HepG2 (cell line): ENCODE measurements at regions not wholly inside any gene's neighbourhood (a gene's known extent, or its start where the extent isn't known, plus 50 kb on each side); places are given as distances from the start of the nearest gene placed in this dataset.

Experiments
- ATAC-seq: fragments of 200-7000 bp; cut with Tn5 transposase; 3 replicates; pipeline ENCODE4 v1.9.1; 2020; ENCODE audit warnings: mild to moderate bottlenecking, moderate library complexity
- BruUV-seq: library from RNA; stranded (reverse); fragments of 400-500 nt; replicated peaks from 2 replicates; lab custom pipeline; 2021; lab: Mats Ljungman, UMichigan
- CTCF ChIA-PET: fragments of 300-600 bp; formaldehyde crosslinking; extraction: SDS; loops from one replicate; lab custom pipeline; 2021; ENCODE audit warnings: low total read pairs, inconsistent platforms, low intra/inter-chr PET ratio; lab: Yijun Ruan, JAX
- POLR2A ChIA-PET: fragments of 350-600 bp; sonication (Branson Sonifier 250); formaldehyde crosslinking; loops from one replicate; lab custom pipeline; 2020; ENCODE audit warnings: antibody characterized with exemption, inconsistent platforms; lab: Yijun Ruan, JAX
- DNase-seq: peaks from one replicate; pipeline ENCODE4 v3.0.0-alpha.2; 2015; ENCODE audit warnings: low spot score
- FAIRE-seq: peaks from 3 replicates; lab custom pipeline; 2011; peaks lifted over from hg19 to GRCh38; lab: Jason Lieb, UNC
- H2AFZ ChIP-seq: one replicate; pipeline ENCODE4 v1.6.1; 2011; ENCODE audit warnings: low read length, inconsistent platforms
- H3K27ac ChIP-seq: fragments of 300-600 bp; 3 replicates; pipeline ENCODE4 v1.8.0; 2011; ENCODE audit warnings: mixed run types, mild to moderate bottlenecking, mixed read lengths, low read length, inconsistent platforms; ENCODE audit not compliant: insufficient read depth; ENCODE audit errors: extremely low read length
- H3K27me3 ChIP-seq, 2 experiments: fragments of 200-600 bp in 1 of 2; 2 replicates in 1 of 2; 3 replicates in 1 of 2; pipeline versions ENCODE4 v1.6.0 to v1.8.0; 2011; ENCODE audit warnings: low read length in 2 of 2, mild to moderate bottlenecking in 2 of 2, moderate library complexity in 2 of 2, inconsistent platforms in 1 of 2; ENCODE audit not compliant: insufficient read depth in 2 of 2, control insufficient read depth in 1 of 2
- H3K36me3 ChIP-seq, 2 experiments: fragments of 200-600 bp in 1 of 2; replicated peaks in 1 of 2; 2 replicates in 1 of 2; 3 replicates in 1 of 2; pipeline versions ENCODE4 v1.5.1 to v1.8.0; 2011; ENCODE audit warnings: low read length in 2 of 2, inconsistent platforms in 1 of 2; ENCODE audit not compliant: insufficient read depth in 2 of 2, control insufficient read depth in 1 of 2
- H3K4me1 ChIP-seq: 2 replicates; pipeline ENCODE4 v1.5.1; 2012; ENCODE audit warnings: low read length, inconsistent platforms; ENCODE audit not compliant: insufficient read depth
- H3K4me2 ChIP-seq: 2 replicates; pipeline ENCODE4 v1.6.0; 2011; ENCODE audit warnings: low read depth, low read length, inconsistent platforms
- H3K4me3 ChIP-seq, 3 experiments: fragments of 200-600 bp in 1 of 3; sonication (generic), shearing (Covaris generic) in 1 of 3; replicated peaks in 1 of 3; 2 replicates each; pipeline ENCODE4 v1.5.1; 2011 to 2016; ENCODE audit warnings: low read length in 3 of 3, inconsistent platforms in 2 of 3, low read depth in 2 of 3, mild to moderate bottlenecking in 2 of 3, control low read depth in 1 of 3, mixed read lengths in 1 of 3; ENCODE audit not compliant: insufficient read depth in 1 of 3
- H3K79me2 ChIP-seq: one replicate; pipeline ENCODE4 v1.6.1; 2011; ENCODE audit warnings: low read length, inconsistent platforms; ENCODE audit not compliant: insufficient read depth
- H3K9ac ChIP-seq: 2 replicates; pipeline ENCODE4 v1.6.0; 2011; ENCODE audit warnings: mild to moderate bottlenecking, low read depth, low read length, inconsistent platforms; ENCODE audit not compliant: insufficient read depth
- H3K9me3 ChIP-seq: 2 replicates; pipeline ENCODE4 v1.5.1; 2012; ENCODE audit warnings: mild to moderate bottlenecking, low read length
- H4K20me1 ChIP-seq: 2 replicates; pipeline ENCODE4 v1.6.0; 2011; ENCODE audit warnings: inconsistent platforms, mild to moderate bottlenecking, low read length, moderate library complexity; ENCODE audit not compliant: insufficient read depth
- ASH2L ChIP-seq: fragments of 300-600, 200-600 bp; sonication (generic); IDR thresholded peaks from 2 replicates; pipeline ENCODE4 v1.7.0; 2017; ENCODE audit warnings: low read depth, mild to moderate bottlenecking, moderate library complexity, mixed read lengths, low read length; ENCODE audit not compliant: insufficient read length
- MATR3 ChIP-seq: sonication (generic); formaldehyde crosslinking; IDR thresholded peaks from 2 replicates; pipeline ENCODE4 v1.4.0; 2020; ENCODE audit warnings: missing genetic modification reagents
- PHF21A ChIP-seq: sonication (generic); formaldehyde crosslinking; IDR thresholded peaks from 2 replicates; pipeline ENCODE4 v1.5.0; 2020; ENCODE audit warnings: mild to moderate bottlenecking, missing genetic modification reagents
- SNRNP70 ChIP-seq: fragments of 200-400 bp; formaldehyde crosslinking; IDR thresholded peaks from 2 replicates; pipeline ENCODE4 v1.6.1; 2017; ENCODE audit warnings: mild to moderate bottlenecking, low read depth, low read length, moderate library complexity
- STAG1 ChIP-seq: sonication (generic); formaldehyde crosslinking; IDR thresholded peaks from 2 replicates; pipeline ENCODE4 v1.4.0; 2020; ENCODE audit warnings: missing genetic modification reagents
- YY1 ChIP-seq: IDR thresholded peaks from 2 replicates; pipeline ENCODE4 v1.6.1; 2011; ENCODE audit warnings: low read length, low read depth, moderate library complexity, mild to moderate bottlenecking; ENCODE audit not compliant: insufficient read depth, insufficient replicate concordance
- ZC3H4 ChIP-seq: sonication (generic); formaldehyde crosslinking; IDR thresholded peaks from 2 replicates; pipeline ENCODE4 v1.4.0; 2020; ENCODE audit warnings: missing genetic modification reagents, borderline replicate concordance
- ZNF335 ChIP-seq: sonication (generic); formaldehyde crosslinking; IDR thresholded peaks from 2 replicates; pipeline ENCODE4 v1.4.0; 2020; ENCODE audit warnings: missing genetic modification reagents
- ZNF737 ChIP-seq: sonication (generic); formaldehyde crosslinking; IDR thresholded peaks from 2 replicates; pipeline ENCODE4 v1.5.0; 2020; ENCODE audit warnings: missing genetic modification reagents, mild to moderate bottlenecking, borderline replicate concordance
- ZNF766 ChIP-seq: sonication (generic); formaldehyde crosslinking; IDR thresholded peaks from 2 replicates; pipeline ENCODE4 v1.5.0; 2020; ENCODE audit warnings: missing genetic modification reagents, borderline replicate concordance
- ZNF770 ChIP-seq: sonication (generic); formaldehyde crosslinking; IDR thresholded peaks from 2 replicates; pipeline ENCODE4 v1.5.0; 2020; ENCODE audit warnings: mild to moderate bottlenecking, missing genetic modification reagents
- ZNF777 ChIP-seq: sonication (generic); formaldehyde crosslinking; IDR thresholded peaks from 2 replicates; pipeline ENCODE4 v1.4.0; 2020; ENCODE audit warnings: missing genetic modification reagents
- WGBS: methylation state at CpG from one replicate; pipeline ENCODE4 v1.1.6; 2017; ENCODE audit warnings: low lambda C conversion rate; 5-methylcytosine and 5-hydroxymethylcytosine counted together
- in situ Hi-C: cut with HindIII; loops from 2 replicates; pipeline ENCODE4 v1.10.0; 2017; ENCODE audit warnings: low pct_unique_long_range_greater_than_20kb; ENCODE audit not compliant: extremely low pct_ligation_motif_present
- intact Hi-C: fragments of 100-400 bp; cut with micrococcal nuclease; formaldehyde crosslinking; loops from one replicate; pipeline ENCODE4 v1.10.0; 2022; ENCODE audit not compliant: unreplicated experiment

GRCh38 chr6:4613795-4614194 is 162.4 kb upstream of the CDYL start:
- CTCF ChIA-PET = no interaction called here
- POLR2A ChIA-PET = no interaction called here

More at GRCh38 chr6:4613795-4614194, 162.4 kb upstream of the CDYL start:
- H3K27ac ChIP-seq = no peak overlapping the region
- H4K20me1 ChIP-seq = no peaks in the 10 kb centered on the region
- WGBS = 1% methylated on average over 5 of the region's 5 CpGs
- no peak overlapping the region for H3K4me3 ChIP-seq
- H3K9me3 ChIP-seq = no peaks in the 10 kb centered on the region
- no peak for ATAC-seq
- H2AFZ ChIP-seq = no peak overlapping the region
- TF ChIP-seq ZNF777 (CRISPR knock-in tag) (no peak), SNRNP70 (no peak), MATR3 (CRISPR knock-in tag) (no peak), ZNF766 (CRISPR knock-in tag) (no peak), ZC3H4 (no peak), ZNF335 (CRISPR knock-in tag) (no peak), ZNF770 (CRISPR knock-in tag) (no peak), YY1 (no peak), ZNF737 (CRISPR knock-in tag) (no peak), PHF21A (CRISPR knock-in tag) (no peak), STAG1 (CRISPR knock-in tag) (no peak), ASH2L (no peak)
- no peak for FAIRE-seq
- no peak overlapping the region for H3K9ac ChIP-seq
- H3K36me3 ChIP-seq = no peaks in the 10 kb centered on the region
- no peak overlapping the region for H3K4me2 ChIP-seq
- no peak for DNase-seq
- H3K79me2 ChIP-seq = no peaks in the 10 kb centered on the region
- no peaks in the 10 kb centered on the region for H3K4me1 ChIP-seq
- peaks cover 2 to 65% of the 10 kb centered on the region in 2 experiments; a peak in 3 of 5 replicates for H3K27me3 ChIP-seq
- in situ Hi-C loops (no loop called here), intact Hi-C loops (no loop called here)
- no TSS peak for BruUV-seq
